ENCODE measurements at regions not wholly inside any gene's neighbourhood (a gene's known extent, or its start where the extent isn't known, plus 50 kb on each side); places are given as distances from the start of the nearest gene placed in this dataset.

GRCh38 chr5:171695804-171696203, 89.8 kb upstream of the SMIM23 start:
- TF ChIP-seq CTCF (IDR thresholded peaks at IDR 0.05) (no peak), POLR2A (IDR thresholded peaks at IDR 0.05) (no peak)

Data from right lobe of liver (tissue), 4 donors.